GM23338 (cell line): ENCODE measurements at regions not wholly inside any gene's neighbourhood (a gene's known extent, or its start where the extent isn't known, plus 50 kb on each side); places are given as distances from the start of the nearest gene placed in this dataset.

Experiments used
- ATAC-seq: fragments of 200-7000 bp; cut with Tn5 transposase; 3 replicates; pipeline ENCODE4 v1.9.1; 2020
- DNase-seq: peaks from one replicate; pipeline ENCODE4 v3.0.0-alpha.2; 2015; ENCODE audit warnings: low spot score
- H2AFZ ChIP-seq: fragments of 200-600 bp; sonication (generic); 2 replicates; pipeline ENCODE4 v1.8.0; 2016; ENCODE audit warnings: antibody characterized with exemption, mild to moderate bottlenecking, moderate library complexity
- H3F3A ChIP-seq: fragments of 200-600 bp; sonication (generic); replicated peaks from 2 replicates; pipeline ENCODE4 v1.8.0; 2017; ENCODE audit warnings: antibody characterized with exemption, mixed run types, low read depth
- H3K27ac ChIP-seq: fragments of 200-600 bp; sonication (generic); 2 replicates; pipeline ENCODE4 v1.6.1; 2016; ENCODE audit warnings: low read depth
- H3K27me3 ChIP-seq: fragments of 200-600 bp; sonication (generic); 2 replicates; pipeline ENCODE4 v1.8.0; 2016; ENCODE audit warnings: mild to moderate bottlenecking, mixed run types, moderate library complexity; ENCODE audit not compliant: insufficient read depth
- H3K36me3 ChIP-seq: fragments of 200-600 bp; sonication (generic); 2 replicates; pipeline ENCODE4 v1.8.0; 2016; ENCODE audit warnings: mild to moderate bottlenecking; ENCODE audit not compliant: insufficient read depth
- H3K4me1 ChIP-seq: fragments of 200-600 bp; sonication (generic); 2 replicates; pipeline ENCODE4 v1.8.0; 2016; ENCODE audit warnings: mild to moderate bottlenecking, moderate library complexity; ENCODE audit not compliant: insufficient read depth
- H3K4me2 ChIP-seq: fragments of 200-600 bp; sonication (generic); 2 replicates; pipeline ENCODE4 v1.7.1; 2017; ENCODE audit warnings: mixed run types
- H3K4me3 ChIP-seq: fragments of 200-600 bp; sonication (generic); 2 replicates; pipeline ENCODE4 v1.6.1; 2016; ENCODE audit warnings: mixed run types
- H3K79me2 ChIP-seq: fragments of 200-600 bp; sonication (generic); replicated peaks from 2 replicates; pipeline ENCODE4 v1.8.0; 2017; ENCODE audit warnings: mild to moderate bottlenecking; ENCODE audit not compliant: insufficient read depth
- H3K9me2 ChIP-seq: fragments of 200-600 bp; sonication (generic); 2 replicates; pipeline ENCODE4 v1.8.0; 2017; ENCODE audit not compliant: insufficient read depth
- H4K20me1 ChIP-seq: fragments of 200-600 bp; sonication (generic); replicated peaks from 2 replicates; pipeline ENCODE4 v1.8.0; 2017; ENCODE audit warnings: mild to moderate bottlenecking; ENCODE audit not compliant: insufficient read depth
- H3K27ac Mint-ChIP-seq: 2 replicates; pipeline ENCODE4 v1.8.0; 2020; ENCODE audit warnings: inconsistent platforms, mild to moderate bottlenecking, moderate library complexity, mixed read lengths
- H3K27me3 Mint-ChIP-seq: 3 replicates; pipeline ENCODE4 v1.8.0; 2022; ENCODE audit warnings: low read depth, mild to moderate bottlenecking, moderate library complexity, mixed read lengths, inconsistent platforms; ENCODE audit not compliant: insufficient read depth, poor library complexity
- H3K36me3 Mint-ChIP-seq: 3 replicates; pipeline ENCODE4 v1.8.0; 2021; ENCODE audit warnings: low read depth, mild to moderate bottlenecking, inconsistent platforms, moderate library complexity, mixed read lengths
- H3K4me1 Mint-ChIP-seq: 3 replicates; pipeline ENCODE4 v1.8.0; 2020; ENCODE audit warnings: mild to moderate bottlenecking, inconsistent platforms, mixed read lengths
- H3K4me3 Mint-ChIP-seq: 3 replicates; pipeline ENCODE4 v1.8.0; 2021; ENCODE audit warnings: moderate library complexity, mild to moderate bottlenecking, inconsistent platforms, mixed read lengths
- H3K9me3 Mint-ChIP-seq: 3 replicates; pipeline ENCODE4 v1.8.0; 2020; ENCODE audit warnings: moderate library complexity, mild to moderate bottlenecking, inconsistent platforms, mixed read lengths
- EZH2phosphoT487 ChIP-seq: fragments of 200-600 bp; sonication (generic); IDR thresholded peaks from one replicate; pipeline ENCODE4 v1.8.1; 2018; ENCODE audit warnings: antibody characterized with exemption; ENCODE audit not compliant: unreplicated experiment
- JUNB ChIP-seq: IDR thresholded peaks from one replicate; pipeline ENCODE4 v1.6.1; 2016; ENCODE audit warnings: antibody characterized with exemption; ENCODE audit not compliant: unreplicated experiment
- NANOG ChIP-seq: IDR thresholded peaks from 2 replicates; pipeline ENCODE4 v1.6.1; 2016; ENCODE audit warnings: antibody characterized with exemption, borderline replicate concordance
- POLR2AphosphoS5 ChIP-seq: IDR thresholded peaks from 2 replicates; pipeline ENCODE4 v1.6.1; 2016; ENCODE audit warnings: antibody characterized with exemption, low read depth
- ZNF331 ChIP-seq: fragments of 250-450 bp; sonication (Bioruptor Pico); IDR thresholded peaks from 2 replicates; pipeline ENCODE4 v1.5.0; 2020; ENCODE audit warnings: low read depth, mild to moderate bottlenecking, moderate library complexity
- TF ChIP-seq, protein P1 (sequence below): fragments of 250-450 bp; sonication (Bioruptor Pico); IDR thresholded peaks from 2 replicates; pipeline ENCODE4 v1.5.0; 2020; ENCODE audit warnings: mild to moderate bottlenecking, moderate library complexity
- TF ChIP-seq, protein P2 (sequence below): IDR thresholded peaks from 2 replicates; pipeline ENCODE4 v1.6.1; 2016; ENCODE audit warnings: antibody characterized with exemption

DNA sequence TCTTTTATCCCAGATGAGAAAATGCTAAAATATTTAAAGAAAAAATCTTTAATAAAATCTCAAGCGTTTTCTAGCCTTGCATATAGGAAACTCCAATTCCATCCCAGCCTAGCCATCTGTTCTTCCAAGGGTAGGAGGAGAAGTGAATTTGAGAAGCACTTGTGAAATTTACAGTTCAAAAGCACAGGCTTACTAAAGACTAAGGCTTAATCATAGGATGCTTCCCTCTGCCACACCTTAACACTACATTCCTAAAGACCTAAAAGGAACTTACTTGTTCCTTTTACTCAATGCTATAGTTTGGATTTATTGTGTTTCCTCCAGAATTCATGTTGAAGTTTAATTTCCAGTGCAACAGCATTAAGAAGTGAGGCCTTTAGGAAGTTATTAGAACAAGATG, 764.8 kb upstream of the CADM2 start (continued):
- TF ChIP-seq, protein P1, sequence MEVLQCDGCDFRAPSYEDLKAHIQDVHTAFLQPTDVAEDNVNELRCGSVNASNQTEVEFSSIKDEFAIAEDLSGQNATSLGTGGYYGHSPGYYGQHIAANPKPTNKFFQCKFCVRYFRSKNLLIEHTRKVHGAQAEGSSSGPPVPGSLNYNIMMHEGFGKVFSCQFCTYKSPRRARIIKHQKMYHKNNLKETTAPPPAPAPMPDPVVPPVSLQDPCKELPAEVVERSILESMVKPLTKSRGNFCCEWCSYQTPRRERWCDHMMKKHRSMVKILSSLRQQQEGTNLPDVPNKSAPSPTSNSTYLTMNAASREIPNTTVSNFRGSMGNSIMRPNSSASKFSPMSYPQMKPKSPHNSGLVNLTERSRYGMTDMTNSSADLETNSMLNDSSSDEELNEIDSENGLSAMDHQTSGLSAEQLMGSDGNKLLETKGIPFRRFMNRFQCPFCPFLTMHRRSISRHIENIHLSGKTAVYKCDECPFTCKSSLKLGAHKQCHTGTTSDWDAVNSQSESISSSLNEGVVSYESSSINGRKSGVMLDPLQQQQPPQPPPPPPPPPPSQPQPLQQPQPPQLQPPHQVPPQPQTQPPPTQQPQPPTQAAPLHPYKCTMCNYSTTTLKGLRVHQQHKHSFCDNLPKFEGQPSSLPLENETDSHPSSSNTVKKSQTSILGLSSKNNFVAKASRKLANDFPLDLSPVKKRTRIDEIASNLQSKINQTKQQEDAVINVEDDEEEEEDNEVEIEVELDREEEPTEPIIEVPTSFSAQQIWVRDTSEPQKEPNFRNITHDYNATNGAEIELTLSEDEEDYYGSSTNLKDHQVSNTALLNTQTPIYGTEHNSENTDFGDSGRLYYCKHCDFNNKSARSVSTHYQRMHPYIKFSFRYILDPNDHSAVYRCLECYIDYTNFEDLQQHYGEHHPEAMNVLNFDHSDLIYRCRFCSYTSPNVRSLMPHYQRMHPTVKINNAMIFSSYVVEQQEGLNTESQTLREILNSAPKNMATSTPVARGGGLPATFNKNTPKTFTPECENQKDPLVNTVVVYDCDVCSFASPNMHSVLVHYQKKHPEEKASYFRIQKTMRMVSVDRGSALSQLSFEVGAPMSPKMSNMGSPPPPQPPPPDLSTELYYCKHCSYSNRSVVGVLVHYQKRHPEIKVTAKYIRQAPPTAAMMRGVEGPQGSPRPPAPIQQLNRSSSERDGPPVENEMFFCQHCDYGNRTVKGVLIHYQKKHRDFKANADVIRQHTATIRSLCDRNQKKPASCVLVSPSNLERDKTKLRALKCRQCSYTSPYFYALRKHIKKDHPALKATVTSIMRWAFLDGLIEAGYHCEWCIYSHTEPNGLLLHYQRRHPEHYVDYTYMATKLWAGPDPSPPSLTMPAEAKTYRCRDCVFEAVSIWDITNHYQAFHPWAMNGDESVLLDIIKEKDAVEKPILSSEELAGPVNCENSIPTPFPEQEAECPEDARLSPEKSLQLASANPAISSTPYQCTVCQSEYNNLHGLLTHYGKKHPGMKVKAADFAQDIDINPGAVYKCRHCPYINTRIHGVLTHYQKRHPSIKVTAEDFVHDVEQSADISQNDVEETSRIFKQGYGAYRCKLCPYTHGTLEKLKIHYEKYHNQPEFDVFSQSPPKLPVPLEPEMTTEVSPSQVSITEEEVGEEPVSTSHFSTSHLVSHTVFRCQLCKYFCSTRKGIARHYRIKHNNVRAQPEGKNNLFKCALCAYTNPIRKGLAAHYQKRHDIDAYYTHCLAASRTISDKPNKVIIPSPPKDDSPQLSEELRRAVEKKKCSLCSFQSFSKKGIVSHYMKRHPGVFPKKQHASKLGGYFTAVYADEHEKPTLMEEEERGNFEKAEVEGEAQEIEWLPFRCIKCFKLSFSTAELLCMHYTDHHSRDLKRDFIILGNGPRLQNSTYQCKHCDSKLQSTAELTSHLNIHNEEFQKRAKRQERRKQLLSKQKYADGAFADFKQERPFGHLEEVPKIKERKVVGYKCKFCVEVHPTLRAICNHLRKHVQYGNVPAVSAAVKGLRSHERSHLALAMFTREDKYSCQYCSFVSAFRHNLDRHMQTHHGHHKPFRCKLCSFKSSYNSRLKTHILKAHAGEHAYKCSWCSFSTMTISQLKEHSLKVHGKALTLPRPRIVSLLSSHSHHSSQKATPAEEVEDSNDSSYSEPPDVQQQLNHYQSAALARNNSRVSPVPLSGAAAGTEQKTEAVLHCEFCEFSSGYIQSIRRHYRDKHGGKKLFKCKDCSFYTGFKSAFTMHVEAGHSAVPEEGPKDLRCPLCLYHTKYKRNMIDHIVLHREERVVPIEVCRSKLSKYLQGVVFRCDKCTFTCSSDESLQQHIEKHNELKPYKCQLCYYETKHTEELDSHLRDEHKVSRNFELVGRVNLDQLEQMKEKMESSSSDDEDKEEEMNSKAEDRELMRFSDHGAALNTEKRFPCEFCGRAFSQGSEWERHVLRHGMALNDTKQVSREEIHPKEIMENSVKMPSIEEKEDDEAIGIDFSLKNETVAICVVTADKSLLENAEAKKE (CRISPR knock-in tag), result no peak
- TF ChIP-seq, protein P2, sequence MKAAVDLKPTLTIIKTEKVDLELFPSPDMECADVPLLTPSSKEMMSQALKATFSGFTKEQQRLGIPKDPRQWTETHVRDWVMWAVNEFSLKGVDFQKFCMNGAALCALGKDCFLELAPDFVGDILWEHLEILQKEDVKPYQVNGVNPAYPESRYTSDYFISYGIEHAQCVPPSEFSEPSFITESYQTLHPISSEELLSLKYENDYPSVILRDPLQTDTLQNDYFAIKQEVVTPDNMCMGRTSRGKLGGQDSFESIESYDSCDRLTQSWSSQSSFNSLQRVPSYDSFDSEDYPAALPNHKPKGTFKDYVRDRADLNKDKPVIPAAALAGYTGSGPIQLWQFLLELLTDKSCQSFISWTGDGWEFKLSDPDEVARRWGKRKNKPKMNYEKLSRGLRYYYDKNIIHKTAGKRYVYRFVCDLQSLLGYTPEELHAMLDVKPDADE, result no peak
- TF ChIP-seq EZH2phosphoT487 (no peak), NANOG (no peak)

DNA sequence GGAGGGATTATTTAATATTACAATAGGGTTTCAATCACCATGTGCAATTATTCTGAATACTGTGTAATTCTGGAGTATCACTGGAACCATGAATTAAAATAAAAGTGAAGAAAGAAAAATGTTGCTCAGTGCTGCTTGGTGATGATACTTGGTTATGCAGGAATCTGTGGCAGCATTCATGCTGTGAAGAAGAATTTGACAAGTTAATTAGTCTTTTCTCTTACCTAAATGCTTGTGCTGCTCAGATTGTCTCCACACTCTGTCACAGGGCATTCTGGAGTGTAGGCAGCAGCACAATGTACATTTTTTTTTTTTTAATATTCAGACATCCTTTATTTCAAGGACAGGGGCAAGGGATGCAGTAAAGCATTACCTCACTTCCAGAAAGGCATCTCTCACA, 749.3 kb upstream of the CADM2 start:
- Histone ChIP-seq H3K4me2 (no peak overlapping the region; the same call in 1 of the 2 replicates), H3K27me3 (no peaks in the 10 kb centered on the region), H3F3A (no peaks in the 10 kb centered on the region), H3K79me2 (no peaks in the 10 kb centered on the region), H3K27ac (no peak overlapping the region), H3K36me3 (no peaks in the 10 kb centered on the region; the same call in 1 of the 2 replicates), H2AFZ (no peak overlapping the region), H3K4me3 (no peak overlapping the region), H3K9me2 (no peaks in the 10 kb centered on the region), H3K4me1 (0 out of 2 replicates have a peak, but pooled peaks cover 7% of the 10 kb centered on the region), H4K20me1 (no peaks in the 10 kb centered on the region)
- DNase-seq, result peak; percentile 34
- ATAC-seq, result peak; percentile 64
- H3K4me1 Mint-ChIP-seq, result peaks cover 10% of the 10 kb centered on the region; the same call in 2 of the 3 replicates
- no peaks in the 10 kb centered on the region for H3K27me3 Mint-ChIP-seq
- H3K36me3 Mint-ChIP-seq, result peaks cover 4% of the 10 kb centered on the region; the same call in 1 of the 3 replicates
- no peak overlapping the region for H3K27ac Mint-ChIP-seq
- H3K9me3 Mint-ChIP-seq, result peaks cover 16% of the 10 kb centered on the region
- H3K4me3 Mint-ChIP-seq, result no peak overlapping the region
- TF ChIP-seq EZH2phosphoT487 (no peak), JUNB (no peak), ZNF331 (no peak), NANOG (no peak), POLR2AphosphoS5 (no peak)
- TF ChIP-seq, protein P1 (CRISPR knock-in tag), result no peak
